ENCODE measurements at regions not wholly inside any gene's neighbourhood (a gene's known extent, or its start where the extent isn't known, plus 50 kb on each side); places are given as distances from the start of the nearest gene placed in this dataset.

- TF ChIP-seq CTCF (optimal IDR thresholded peaks at IDR 0.05 in 1 of 3, IDR thresholded peaks at IDR 0.05 in 1 of 3, conservative IDR thresholded peaks at IDR 0.05 in 1 of 3; ENCODE audit: extremely low read depth in 1 of 3, insufficient read depth in 2 of 3, low read length in 3 of 3) (no peak), EZH2 (IDR thresholded peaks at IDR 0.05; ENCODE audit: low read length) (no peak)
These were observed 649.5 kb upstream of the CCDC179 start for GRCh38 chr11:23509821-23510220.
